HepG2 (cell line): ENCODE measurements at regions not wholly inside any gene's neighbourhood (a gene's known extent, or its start where the extent isn't known, plus 50 kb on each side); places are given as distances from the start of the nearest gene placed in this dataset.

ENCODE experiments used
- ATAC-seq: fragments of 200-7000 bp; cut with Tn5 transposase; 3 replicates; pipeline ENCODE4 v1.9.1; 2020; ENCODE audit warnings: mild to moderate bottlenecking, moderate library complexity
- BruUV-seq: library from RNA; stranded (reverse); fragments of 400-500 nt; replicated peaks from 2 replicates; lab custom pipeline; 2021; lab: Mats Ljungman, UMichigan
- CTCF ChIA-PET: fragments of 300-600 bp; formaldehyde crosslinking; extraction: SDS; loops from one replicate; lab custom pipeline; 2021; ENCODE audit warnings: low total read pairs, inconsistent platforms, low intra/inter-chr PET ratio; lab: Yijun Ruan, JAX
- POLR2A ChIA-PET: fragments of 350-600 bp; sonication (Branson Sonifier 250); formaldehyde crosslinking; loops from one replicate; lab custom pipeline; 2020; ENCODE audit warnings: antibody characterized with exemption, inconsistent platforms; lab: Yijun Ruan, JAX
- DNase-seq: peaks from one replicate; pipeline ENCODE4 v3.0.0-alpha.2; 2015; ENCODE audit warnings: low spot score
- FAIRE-seq: peaks from 3 replicates; lab custom pipeline; 2011; peaks lifted over from hg19 to GRCh38; lab: Jason Lieb, UNC
- H2AFZ ChIP-seq: one replicate; pipeline ENCODE4 v1.6.1; 2011; ENCODE audit warnings: low read length, inconsistent platforms
- H3K27ac ChIP-seq: fragments of 300-600 bp; 3 replicates; pipeline ENCODE4 v1.8.0; 2011; ENCODE audit warnings: mixed run types, mild to moderate bottlenecking, mixed read lengths, low read length, inconsistent platforms; ENCODE audit not compliant: insufficient read depth; ENCODE audit errors: extremely low read length
- H3K27me3 ChIP-seq, 2 experiments: fragments of 200-600 bp in 1 of 2; 2 replicates in 1 of 2; 3 replicates in 1 of 2; pipeline versions ENCODE4 v1.6.0 to v1.8.0; 2011; ENCODE audit warnings: low read length in 2 of 2, mild to moderate bottlenecking in 2 of 2, moderate library complexity in 2 of 2, inconsistent platforms in 1 of 2; ENCODE audit not compliant: insufficient read depth in 2 of 2, control insufficient read depth in 1 of 2
- H3K36me3 ChIP-seq, 2 experiments: fragments of 200-600 bp in 1 of 2; replicated peaks in 1 of 2; 2 replicates in 1 of 2; 3 replicates in 1 of 2; pipeline versions ENCODE4 v1.5.1 to v1.8.0; 2011; ENCODE audit warnings: low read length in 2 of 2, inconsistent platforms in 1 of 2; ENCODE audit not compliant: insufficient read depth in 2 of 2, control insufficient read depth in 1 of 2
- H3K4me1 ChIP-seq: 2 replicates; pipeline ENCODE4 v1.5.1; 2012; ENCODE audit warnings: low read length, inconsistent platforms; ENCODE audit not compliant: insufficient read depth
- H3K4me2 ChIP-seq: 2 replicates; pipeline ENCODE4 v1.6.0; 2011; ENCODE audit warnings: low read depth, low read length, inconsistent platforms
- H3K4me3 ChIP-seq, 3 experiments: fragments of 200-600 bp in 1 of 3; sonication (generic), shearing (Covaris generic) in 1 of 3; replicated peaks in 1 of 3; 2 replicates each; pipeline ENCODE4 v1.5.1; 2011 to 2016; ENCODE audit warnings: low read length in 3 of 3, inconsistent platforms in 2 of 3, low read depth in 2 of 3, mild to moderate bottlenecking in 2 of 3, control low read depth in 1 of 3, mixed read lengths in 1 of 3; ENCODE audit not compliant: insufficient read depth in 1 of 3
- H3K79me2 ChIP-seq: one replicate; pipeline ENCODE4 v1.6.1; 2011; ENCODE audit warnings: low read length, inconsistent platforms; ENCODE audit not compliant: insufficient read depth
- H3K9ac ChIP-seq: 2 replicates; pipeline ENCODE4 v1.6.0; 2011; ENCODE audit warnings: mild to moderate bottlenecking, low read depth, low read length, inconsistent platforms; ENCODE audit not compliant: insufficient read depth
- H3K9me3 ChIP-seq: 2 replicates; pipeline ENCODE4 v1.5.1; 2012; ENCODE audit warnings: mild to moderate bottlenecking, low read length
- H4K20me1 ChIP-seq: 2 replicates; pipeline ENCODE4 v1.6.0; 2011; ENCODE audit warnings: inconsistent platforms, mild to moderate bottlenecking, low read length, moderate library complexity; ENCODE audit not compliant: insufficient read depth
- CBFB ChIP-seq: sonication (generic); formaldehyde crosslinking; IDR thresholded peaks from 2 replicates; pipeline ENCODE4 v1.4.0; 2020; ENCODE audit warnings: missing genetic modification reagents
- CHD4 ChIP-seq: fragments of 200-600 bp; sonication (generic); IDR thresholded peaks from 2 replicates; pipeline ENCODE4 v1.7.0; 2017; ENCODE audit warnings: mild to moderate bottlenecking, low read length, borderline replicate concordance
- ESRRA ChIP-seq: sonication (generic); formaldehyde crosslinking; IDR thresholded peaks from 2 replicates; pipeline ENCODE4 v1.5.1; 2020; ENCODE audit warnings: mild to moderate bottlenecking, low read depth, missing genetic modification reagents
- FOSL1 ChIP-seq: sonication (generic); formaldehyde crosslinking; IDR thresholded peaks from 2 replicates; pipeline ENCODE4 v1.9.0; 2021; ENCODE audit warnings: missing genetic modification reagents, borderline replicate concordance
- GZF1 ChIP-seq: sonication (generic); formaldehyde crosslinking; IDR thresholded peaks from 2 replicates; pipeline ENCODE4 v1.5.1; 2020; ENCODE audit warnings: mild to moderate bottlenecking, missing genetic modification reagents
- KAT8 ChIP-seq: IDR thresholded peaks from 2 replicates; pipeline ENCODE4 v1.6.1; 2016; ENCODE audit warnings: missing genetic modification reagents, missing compliant biosample characterization
- KDM6A ChIP-seq: IDR thresholded peaks from 2 replicates; pipeline ENCODE4 v1.6.1; 2016; ENCODE audit warnings: low read depth
- NCOA1 ChIP-seq: sonication (generic); formaldehyde crosslinking; IDR thresholded peaks from 2 replicates; pipeline ENCODE4 v1.9.0; 2021; ENCODE audit warnings: missing genetic modification reagents
- PBX3 ChIP-seq: sonication (generic); formaldehyde crosslinking; IDR thresholded peaks from 2 replicates; pipeline ENCODE4 v1.8.1; 2023; ENCODE audit warnings: missing genetic modification reagents, inconsistent platforms, borderline replicate concordance
- PTBP1 ChIP-seq: fragments of 200-400 bp; formaldehyde crosslinking; IDR thresholded peaks from 2 replicates; pipeline ENCODE4 v1.6.1; 2018; ENCODE audit warnings: low read length, low read depth; ENCODE audit not compliant: poor library complexity, severe bottlenecking
- SRSF9 ChIP-seq: fragments of 200-400 bp; formaldehyde crosslinking; IDR thresholded peaks from 2 replicates; pipeline ENCODE4 v1.6.1; 2018; ENCODE audit warnings: borderline replicate concordance, mild to moderate bottlenecking, low read depth, low read length; ENCODE audit not compliant: insufficient read depth, poor library complexity, severe bottlenecking
- ZNF256 ChIP-seq: sonication (generic); formaldehyde crosslinking; conservative IDR thresholded peaks from 2 replicates; pipeline ENCODE4 v1.4.0; 2020; ENCODE audit warnings: missing genetic modification reagents
- ZNF615 ChIP-seq: sonication (generic); formaldehyde crosslinking; IDR thresholded peaks from 2 replicates; pipeline ENCODE4 v1.5.0; 2020; ENCODE audit warnings: mild to moderate bottlenecking, missing genetic modification reagents, borderline replicate concordance
- ZNF7 ChIP-seq: IDR thresholded peaks from 2 replicates; pipeline ENCODE4 v1.6.1; 2016; ENCODE audit warnings: missing biosample characterization, missing genetic modification reagents
- ZNF766 ChIP-seq: sonication (generic); formaldehyde crosslinking; IDR thresholded peaks from 2 replicates; pipeline ENCODE4 v1.5.0; 2020; ENCODE audit warnings: missing genetic modification reagents, borderline replicate concordance
- ZNF773 ChIP-seq: sonication (generic); formaldehyde crosslinking; IDR thresholded peaks from 2 replicates; pipeline ENCODE4 v1.4.0; 2020; ENCODE audit warnings: missing genetic modification reagents, borderline replicate concordance
- ZNF841 ChIP-seq: sonication (generic); formaldehyde crosslinking; IDR thresholded peaks from 2 replicates; pipeline ENCODE4 v1.8.1; 2023; ENCODE audit warnings: missing genetic modification reagents, borderline replicate concordance
- WGBS: methylation state at CpG from one replicate; pipeline ENCODE4 v1.1.6; 2017; ENCODE audit warnings: low lambda C conversion rate; 5-methylcytosine and 5-hydroxymethylcytosine counted together
- in situ Hi-C: cut with HindIII; loops from 2 replicates; pipeline ENCODE4 v1.10.0; 2017; ENCODE audit warnings: low pct_unique_long_range_greater_than_20kb; ENCODE audit not compliant: extremely low pct_ligation_motif_present
- intact Hi-C: fragments of 100-400 bp; cut with micrococcal nuclease; formaldehyde crosslinking; loops from one replicate; pipeline ENCODE4 v1.10.0; 2022; ENCODE audit not compliant: unreplicated experiment
- TF ChIP-seq, protein P1 (sequence below): sonication (generic); formaldehyde crosslinking; IDR thresholded peaks from 2 replicates; pipeline ENCODE4 v1.4.0; 2020; ENCODE audit warnings: mild to moderate bottlenecking, missing genetic modification reagents

- Histone ChIP-seq H3K27me3 (peaks cover 6 to 41% of the 10 kb centered on the region in 2 experiments), H3K9ac (no peak overlapping the region), H4K20me1 (no peaks in the 10 kb centered on the region), H2AFZ (no peak overlapping the region), H3K79me2 (no peaks in the 10 kb centered on the region), H3K4me2 (no peak overlapping the region), H3K4me3 (no peak overlapping the region), H3K9me3 (peaks cover 30% of the 10 kb centered on the region), H3K4me1 (no peaks in the 10 kb centered on the region), H3K27ac (no peak overlapping the region), H3K36me3 (no peaks in the 10 kb centered on the region)
- ChIA-PET POLR2A (no interaction called here), CTCF (no interaction called here)
- BruUV-seq, result no TSS peak
- in situ Hi-C loops (no loop called here), intact Hi-C loops (no loop called here)
- DNase-seq (no peak), FAIRE-seq (no peak), ATAC-seq (no peak)
- TF ChIP-seq, protein P1, sequence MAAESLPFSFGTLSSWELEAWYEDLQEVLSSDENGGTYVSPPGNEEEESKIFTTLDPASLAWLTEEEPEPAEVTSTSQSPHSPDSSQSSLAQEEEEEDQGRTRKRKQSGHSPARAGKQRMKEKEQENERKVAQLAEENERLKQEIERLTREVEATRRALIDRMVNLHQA (CRISPR knock-in tag), result no peak
- TF ChIP-seq KAT8 (CRISPR knock-in tag) (no peak), ZNF615 (CRISPR knock-in tag) (no peak), ESRRA (CRISPR knock-in tag) (no peak), ZNF256 (CRISPR knock-in tag) (no peak), SRSF9 (no peak), FOSL1 (CRISPR knock-in tag) (no peak), CBFB (CRISPR knock-in tag) (no peak), ZNF7 (CRISPR knock-in tag) (no peak), ZNF841 (CRISPR knock-in tag) (no peak)
- WGBS, result 50% methylated on average over 28 of the region's 28 CpGs
These were observed 118.0 kb downstream of the DLL1 start for GRCh38 chr6:170172825-170173256.

- ATAC-seq (no peak), DNase-seq (no peak), FAIRE-seq (no peak)
- no TSS peak for BruUV-seq
- H3K4me2 ChIP-seq, result no peak overlapping the region
- WGBS, result 21% methylated on average over 5 of the region's 5 CpGs
- intact Hi-C loops, result no loop called here
- TF ChIP-seq PTBP1 (no peak), GZF1 (CRISPR knock-in tag) (no peak), ZNF766 (CRISPR knock-in tag) (no peak), PBX3 (no peak), ZNF773 (CRISPR knock-in tag) (no peak), NCOA1 (no peak), CHD4 (no peak), KDM6A (CRISPR knock-in tag) (no peak)
- H3K36me3 ChIP-seq, result no peaks in the 10 kb centered on the region
- ChIA-PET POLR2A (no interaction called here), CTCF (no interaction called here)
- peaks cover 9 to 46% of the 10 kb centered on the region in 2 experiments for H3K27me3 ChIP-seq
- H4K20me1 ChIP-seq, result no peaks in the 10 kb centered on the region
- in situ Hi-C loops, result no loop called here
- H3K9ac ChIP-seq, result no peak overlapping the region
- H3K4me1 ChIP-seq, result no peaks in the 10 kb centered on the region
- no peak overlapping the region for H2AFZ ChIP-seq
- no peak overlapping the region for H3K27ac ChIP-seq
- H3K79me2 ChIP-seq, result no peaks in the 10 kb centered on the region
- H3K9me3 ChIP-seq, result peaks cover 30% of the 10 kb centered on the region
- no peak overlapping the region for H3K4me3 ChIP-seq
These were observed 118.5 kb downstream of the DLL1 start for GRCh38 chr6:170172392-170172791.
